ENCODE measurements at regions not wholly inside any gene's neighbourhood (a gene's known extent, or its start where the extent isn't known, plus 50 kb on each side); places are given as distances from the start of the nearest gene placed in this dataset.

- TF ChIP-seq RAD21 (IDR thresholded peaks at IDR 0.05; ENCODE audit: low read depth) = no peak
- TF ChIP-seq FOXM1 (IDR thresholded peaks at IDR 0.05; ENCODE audit: borderline replicate concordance, low read depth) = no peak
- no peak for TF ChIP-seq EP300 (IDR thresholded peaks at IDR 0.05; ENCODE audit: borderline replicate concordance)
- TF ChIP-seq EGR1 (IDR thresholded peaks at IDR 0.05) = no peak
- no peak for TF ChIP-seq TCF12 (IDR thresholded peaks at IDR 0.05; ENCODE audit: low read depth)
- no peak for TF ChIP-seq NFIC (IDR thresholded peaks at IDR 0.05)
- no peak for TF ChIP-seq MAX (IDR thresholded peaks at IDR 0.05)
- TF ChIP-seq REST (IDR thresholded peaks at IDR 0.05; ENCODE audit: low read depth) = no peak
- TF ChIP-seq TAF1 (IDR thresholded peaks at IDR 0.05; ENCODE audit: low read depth) = no peak
- no peak for TF ChIP-seq CEBPB (IDR thresholded peaks at IDR 0.05)
- TF ChIP-seq ZBTB7A (IDR thresholded peaks at IDR 0.05; ENCODE audit: low read depth) = no peak
These were observed 140.4 kb upstream of the AFDN start for GRCh38 chr6:167686204-167686893.
